ENCODE measurements at regions not wholly inside any gene's neighbourhood (a gene's known extent, or its start where the extent isn't known, plus 50 kb on each side); places are given as distances from the start of the nearest gene placed in this dataset.

- peaks cover 33% of the 10 kb centered on the region for H3K27me3 Mint-ChIP-seq
- H3K9me3 Mint-ChIP-seq: no peaks in the 10 kb centered on the region
- peaks cover 20% of the 10 kb centered on the region for H3K4me1 Mint-ChIP-seq
- H3K4me3 Mint-ChIP-seq: no peak overlapping the region
- H3K27ac Mint-ChIP-seq: no peak overlapping the region
- no peaks in the 10 kb centered on the region for H3K36me3 Mint-ChIP-seq
These were observed 51.1 kb upstream of the TMEM33 start for GRCh38 chr4:41883988-41884734.

DNA sequence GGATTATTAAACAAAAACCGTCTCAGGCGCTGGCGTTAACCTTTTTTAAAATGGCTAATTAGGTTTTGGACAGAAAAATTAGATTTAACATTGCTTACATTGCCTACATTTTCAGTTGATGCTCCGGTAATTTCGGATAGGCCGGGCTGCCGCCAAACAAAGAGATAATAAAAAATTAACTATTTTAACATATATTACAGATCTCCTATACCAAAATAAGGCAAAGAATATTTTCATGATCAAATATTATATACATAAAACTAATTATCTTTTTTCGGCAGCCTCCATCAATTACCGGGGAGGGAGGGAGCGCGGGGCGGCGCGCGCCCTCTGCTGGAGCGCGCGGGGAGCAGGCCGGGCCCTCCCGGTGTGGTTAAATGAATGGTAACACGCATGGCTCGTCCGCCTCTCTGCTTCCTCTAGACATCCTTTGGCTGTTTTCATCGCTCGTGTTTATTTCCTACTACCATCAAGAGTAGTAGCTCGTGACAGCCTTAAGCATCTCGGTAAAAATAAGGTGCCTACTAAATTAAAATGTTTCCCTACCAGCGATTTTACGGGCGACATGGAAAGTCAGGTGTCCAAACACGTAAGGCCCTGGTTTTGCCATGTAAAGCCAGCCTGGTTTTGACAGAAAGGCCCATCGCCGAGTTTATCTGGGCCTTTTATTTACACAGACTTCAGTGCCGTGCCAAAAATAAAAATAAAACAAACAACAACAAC is 52.4 kb upstream of the TMEM33 start:
- H3K36me3 Mint-ChIP-seq: no peaks in the 10 kb centered on the region
- H3K9me3 Mint-ChIP-seq: no peaks in the 10 kb centered on the region
- H3K4me1 Mint-ChIP-seq: peaks cover 23% of the 10 kb centered on the region
- no peak overlapping the region for H3K27ac Mint-ChIP-seq
- peak overlapping the region; percentile 76 for H3K4me3 Mint-ChIP-seq
- H3K27me3 Mint-ChIP-seq: peaks cover 42% of the 10 kb centered on the region

DNA sequence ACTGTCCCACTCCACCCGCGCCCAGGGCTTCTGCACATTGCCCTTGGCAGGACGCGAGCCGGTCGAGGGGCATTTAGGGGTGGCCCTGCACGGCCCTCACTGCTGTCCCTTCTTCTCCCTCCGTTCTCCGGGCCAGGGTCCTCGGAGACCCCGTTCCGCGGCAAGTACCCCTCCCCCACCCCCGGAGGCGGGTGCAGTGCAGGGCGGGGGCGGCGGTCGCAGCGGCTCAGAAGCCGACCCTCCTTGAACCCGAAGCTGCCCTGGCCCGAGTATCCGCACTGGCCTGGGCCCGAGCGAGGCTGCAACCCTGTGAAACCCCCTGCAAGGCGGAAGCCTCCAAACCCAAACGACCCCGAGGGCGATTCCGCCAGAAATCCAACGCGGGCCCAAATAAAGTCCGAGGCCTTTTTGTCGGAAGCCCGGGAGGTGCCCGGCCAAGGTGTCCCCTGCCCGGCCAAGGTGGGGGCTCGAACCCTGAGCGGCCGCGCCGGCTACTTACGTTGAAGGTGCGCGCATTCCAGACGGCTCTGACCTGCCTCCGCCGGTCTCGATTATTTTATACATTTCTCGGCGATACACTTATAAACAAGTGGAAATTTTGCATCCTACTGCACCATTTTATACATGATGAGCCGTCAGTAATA is 53.1 kb upstream of the TMEM33 start:
- peak overlapping the region; percentile 76 for H3K4me3 Mint-ChIP-seq
- H3K9me3 Mint-ChIP-seq: no peaks in the 10 kb centered on the region
- peaks cover 23% of the 10 kb centered on the region for H3K4me1 Mint-ChIP-seq
- no peaks in the 10 kb centered on the region for H3K36me3 Mint-ChIP-seq
- peaks cover 48% of the 10 kb centered on the region for H3K27me3 Mint-ChIP-seq
- no peak overlapping the region for H3K27ac Mint-ChIP-seq

- H3K27ac Mint-ChIP-seq: no peak overlapping the region
- H3K4me1 Mint-ChIP-seq: peaks cover 23% of the 10 kb centered on the region
- no peaks in the 10 kb centered on the region for H3K9me3 Mint-ChIP-seq
- H3K27me3 Mint-ChIP-seq: peaks cover 46% of the 10 kb centered on the region
- peak overlapping the region; percentile 78 for H3K4me3 Mint-ChIP-seq
- no peaks in the 10 kb centered on the region for H3K36me3 Mint-ChIP-seq
These were observed 54.1 kb upstream of the TMEM33 start for GRCh38 chr4:41880840-41881831.

- no peak overlapping the region for H3K27ac Mint-ChIP-seq
- peak overlapping the region; percentile 21 for H3K4me3 Mint-ChIP-seq
- H3K36me3 Mint-ChIP-seq: no peaks in the 10 kb centered on the region
These were observed 55.0 kb upstream of the TMEM33 start for GRCh38 chr4:41880022-41880837.

GRCh38 chr4:41879552-41879951 is 55.7 kb upstream of the TMEM33 start:
- Mint-ChIP-seq H3K27me3 (peaks cover 57% of the 10 kb centered on the region), H3K4me1 (peaks cover 23% of the 10 kb centered on the region), H3K4me3 (no peak overlapping the region), H3K36me3 (no peaks in the 10 kb centered on the region), H3K9me3 (no peaks in the 10 kb centered on the region), H3K27ac (no peak overlapping the region)

More at GRCh38 chr4:41880022-41880837, 55.0 kb upstream of the TMEM33 start:
- no peaks in the 10 kb centered on the region for H3K9me3 Mint-ChIP-seq
- H3K27me3 Mint-ChIP-seq: peaks cover 54% of the 10 kb centered on the region
- peaks cover 23% of the 10 kb centered on the region for H3K4me1 Mint-ChIP-seq

- Mint-ChIP-seq H3K36me3 (no peaks in the 10 kb centered on the region), H3K27me3 (peaks cover 61% of the 10 kb centered on the region), H3K4me1 (peaks cover 23% of the 10 kb centered on the region), H3K4me3 (no peak overlapping the region), H3K9me3 (no peaks in the 10 kb centered on the region), H3K27ac (no peak overlapping the region)
These were observed 56.2 kb upstream of the TMEM33 start for GRCh38 chr4:41878991-41879491.

DNA sequence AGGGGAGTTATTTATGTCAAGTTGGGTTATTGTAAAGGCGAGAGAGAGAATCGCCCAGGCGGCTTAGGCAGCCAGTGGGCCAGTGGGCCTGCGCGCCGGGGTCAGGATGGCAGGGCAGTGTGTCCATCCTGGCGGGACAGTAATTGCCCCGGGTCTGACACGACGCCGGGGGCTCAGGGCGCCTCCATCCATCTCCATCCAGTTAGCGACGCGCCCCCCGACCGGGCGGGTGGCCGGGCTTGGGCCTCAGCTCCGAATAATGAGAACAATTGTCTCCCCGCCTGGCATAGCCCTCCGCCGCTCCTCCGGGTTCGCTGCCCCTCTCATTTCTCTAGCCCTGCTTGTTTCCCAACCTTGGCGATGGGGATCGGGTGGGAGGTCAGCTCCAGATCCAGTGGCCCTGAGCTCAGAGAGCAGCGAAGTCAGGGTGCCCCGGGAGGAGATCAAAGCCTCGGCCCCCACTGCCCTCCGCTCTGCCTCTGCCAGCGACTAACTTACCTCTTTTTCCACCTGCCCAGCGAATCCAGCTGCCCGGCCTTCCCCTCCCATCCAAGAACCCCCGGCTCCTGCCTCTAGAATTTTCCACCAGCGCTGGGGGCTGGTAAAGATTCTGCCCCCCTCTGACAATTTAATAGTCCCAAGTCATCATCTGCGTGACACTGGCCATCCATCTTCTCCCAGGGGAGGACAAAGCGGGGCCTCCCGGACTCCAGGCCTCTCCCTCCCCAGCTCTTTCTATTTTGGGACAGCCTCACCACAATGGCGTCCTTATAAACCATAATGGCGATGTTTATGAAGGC is 56.9 kb upstream of the TMEM33 start:
- no peaks in the 10 kb centered on the region for H3K9me3 Mint-ChIP-seq
- H3K4me3 Mint-ChIP-seq: no peak overlapping the region
- no peaks in the 10 kb centered on the region for H3K36me3 Mint-ChIP-seq
- no peak overlapping the region for H3K27ac Mint-ChIP-seq
- H3K27me3 Mint-ChIP-seq: peaks cover 66% of the 10 kb centered on the region
- peaks cover 27% of the 10 kb centered on the region for H3K4me1 Mint-ChIP-seq

DNA sequence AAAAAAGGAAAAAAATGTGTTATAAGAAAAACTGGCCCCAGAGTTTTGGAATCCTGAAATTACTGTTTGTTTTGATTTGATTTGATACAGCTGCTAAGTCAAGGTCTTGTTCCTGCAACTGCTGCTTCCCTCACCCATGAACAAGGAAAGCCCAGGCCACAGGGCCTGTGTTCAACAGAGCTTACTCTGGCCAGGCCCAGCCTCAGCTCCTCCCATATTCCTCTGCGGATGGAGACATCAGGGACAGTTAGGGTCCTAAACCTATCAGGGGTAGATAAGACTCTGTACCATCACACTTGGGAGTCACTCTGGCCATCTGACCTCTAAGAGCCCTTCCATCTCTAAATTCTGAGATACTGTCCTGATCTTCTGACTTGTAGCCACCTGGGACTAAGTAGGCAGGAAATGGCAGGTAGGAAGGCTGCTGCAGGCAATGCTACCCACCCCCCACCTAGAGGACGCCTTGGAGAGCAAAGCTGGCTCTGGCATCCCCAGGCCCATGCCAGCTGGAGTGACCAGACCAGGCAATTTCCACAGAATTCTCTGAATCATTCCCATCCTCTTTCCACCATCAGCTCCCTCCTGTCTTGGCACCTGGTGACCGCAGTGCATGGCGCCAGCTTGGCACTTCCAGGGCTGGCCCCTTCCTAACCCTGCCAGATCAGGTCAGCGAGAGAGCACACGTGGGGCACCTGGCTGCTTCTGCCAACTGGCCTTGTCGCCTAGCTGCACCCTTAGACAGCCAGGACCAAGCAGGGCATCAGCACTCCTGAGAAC is 58.0 kb upstream of the TMEM33 start:
- Mint-ChIP-seq H3K27me3 (peaks cover 72% of the 10 kb centered on the region), H3K4me1 (peaks cover 27% of the 10 kb centered on the region), H3K27ac (no peak overlapping the region), H3K36me3 (no peaks in the 10 kb centered on the region), H3K9me3 (no peaks in the 10 kb centered on the region), H3K4me3 (no peak overlapping the region)

GRCh38 chr4:41874873-41875272 is 60.4 kb upstream of the TMEM33 start:
- Mint-ChIP-seq H3K9me3 (no peaks in the 10 kb centered on the region), H3K27me3 (peaks cover 70% of the 10 kb centered on the region), H3K4me3 (no peak overlapping the region), H3K27ac (no peak overlapping the region), H3K4me1 (peaks cover 12% of the 10 kb centered on the region), H3K36me3 (no peaks in the 10 kb centered on the region)

GRCh38 chr4:41874398-41874797 is 60.8 kb upstream of the TMEM33 start:
- Mint-ChIP-seq H3K4me3 (no peak overlapping the region), H3K27ac (no peak overlapping the region), H3K36me3 (no peaks in the 10 kb centered on the region), H3K9me3 (no peaks in the 10 kb centered on the region), H3K4me1 (peaks cover 8% of the 10 kb centered on the region), H3K27me3 (peaks cover 67% of the 10 kb centered on the region)

GRCh38 chr4:41873380-41874295 is 61.6 kb upstream of the TMEM33 start:
- no peaks in the 10 kb centered on the region for H3K36me3 Mint-ChIP-seq
- peaks cover 67% of the 10 kb centered on the region for H3K27me3 Mint-ChIP-seq
- no peak overlapping the region for H3K27ac Mint-ChIP-seq
- H3K4me1 Mint-ChIP-seq: peaks cover 6% of the 10 kb centered on the region
- no peak overlapping the region for H3K4me3 Mint-ChIP-seq
- no peaks in the 10 kb centered on the region for H3K9me3 Mint-ChIP-seq
